ENCODE measurements at regions not wholly inside any gene's neighbourhood (a gene's known extent, or its start where the extent isn't known, plus 50 kb on each side); places are given as distances from the start of the nearest gene placed in this dataset.

GRCh38 chr14:30440961-30441360 is 118.0 kb upstream of the G2E3 start:
- TF ChIP-seq CTCF (IDR thresholded peaks at IDR 0.05): no peak
- no peak for TF ChIP-seq POLR2A (IDR thresholded peaks at IDR 0.05)

Data from esophagus squamous epithelium (tissue), 4 donors.